COLO829 (cell line): ENCODE measurements at regions not wholly inside any gene's neighbourhood (a gene's known extent, or its start where the extent isn't known, plus 50 kb on each side); places are given as distances from the start of the nearest gene placed in this dataset.
A peak's percentile ranks its signal among the peaks of the same experiment; 100 is the strongest.

Experiments used
- DNase-seq: peaks from one replicate; pipeline ENCODE4 v3.0.0; 2012; ENCODE audit warnings: low spot score

DNA sequence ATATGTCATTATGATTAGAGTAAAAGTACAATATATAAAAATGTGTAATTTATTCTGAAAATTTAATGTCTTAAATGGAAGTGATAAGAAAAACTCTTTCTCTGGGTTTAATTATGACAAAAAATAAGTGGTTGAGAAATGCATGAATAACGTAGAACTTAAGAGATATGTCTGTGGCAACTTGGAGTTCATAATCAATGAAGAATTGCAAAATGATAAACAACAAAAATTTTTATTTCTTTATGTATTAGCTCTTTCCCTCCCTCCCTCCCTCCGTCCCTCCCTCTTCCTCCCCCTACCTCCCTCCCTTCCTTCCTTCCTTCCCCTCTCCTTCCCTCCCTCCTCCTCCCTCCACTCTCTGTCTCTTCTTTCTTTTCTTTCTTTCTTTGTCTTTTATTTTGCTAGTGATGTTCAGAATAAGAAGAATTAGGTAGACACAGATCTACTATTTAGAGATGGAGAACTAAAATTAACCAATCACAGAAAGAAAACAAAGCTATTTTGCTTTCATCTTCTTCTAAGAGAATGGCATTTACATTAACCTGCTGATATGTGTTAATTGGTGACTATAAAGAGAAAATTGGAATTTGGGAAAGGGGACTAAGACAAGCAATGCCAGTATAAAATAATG is 96.3 kb upstream of the PDC start:
- no peak for DNase-seq

GRCh38 chr1:186550832-186551231 is 89.9 kb upstream of the PDC start:
- DNase-seq = no peak

GRCh38 chr1:186541003-186541402 is 80.1 kb upstream of the PDC start:
- DNase-seq = no peak

DNA sequence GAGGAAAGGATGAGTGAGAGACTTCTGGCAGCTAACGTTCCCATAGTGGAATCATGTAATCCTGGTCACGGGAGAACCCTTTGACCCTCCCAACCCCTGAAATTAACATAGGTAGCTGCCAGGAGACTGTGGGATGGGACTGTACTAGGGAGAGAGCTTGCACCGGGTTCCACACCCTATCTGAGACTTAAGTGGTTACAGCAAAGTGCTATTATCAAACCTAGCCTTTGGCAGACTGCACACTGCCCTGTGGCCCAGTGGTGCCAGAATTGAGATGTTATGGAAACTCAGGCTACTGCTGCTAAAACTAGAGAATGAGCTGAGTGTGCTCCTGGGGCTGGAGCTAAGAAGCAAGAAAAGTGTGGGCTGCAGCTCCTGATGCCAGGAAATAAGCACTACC is 79.6 kb upstream of the PDC start:
- no peak for DNase-seq

- DNase-seq = no peak
Observed at GRCh38 chr1:186536273-186536890, 75.5 kb upstream of the PDC start.

- peak; percentile 81 for DNase-seq
Observed at GRCh38 chr1:186535388-186536133, 74.6 kb upstream of the PDC start.

DNA sequence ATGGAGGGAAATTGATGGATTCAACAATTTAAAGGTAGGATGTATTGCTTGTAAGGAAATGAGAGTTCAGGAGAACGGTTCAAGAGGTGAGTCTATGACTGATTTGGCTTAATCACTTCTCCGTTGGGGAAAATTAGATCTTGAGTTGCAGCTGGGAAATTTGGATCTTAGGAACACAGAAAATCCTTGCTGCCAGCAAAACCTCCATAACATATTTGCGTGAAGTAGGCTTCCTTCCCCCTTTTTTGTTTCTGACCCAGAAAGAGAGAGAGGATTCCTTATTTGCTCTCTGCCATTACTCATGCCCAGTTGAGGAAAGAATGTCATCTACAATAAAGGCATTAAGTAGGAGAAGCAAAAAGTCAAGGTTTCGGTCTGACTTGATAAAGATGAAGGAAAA is 73.5 kb upstream of the PDC start:
- no peak for DNase-seq

- no peak for DNase-seq
Observed at GRCh38 chr1:186532466-186532865, 71.6 kb upstream of the PDC start.

GRCh38 chr1:186531561-186532165 is 70.7 kb upstream of the PDC start:
- no peak for DNase-seq

- DNase-seq = no peak
Observed at GRCh38 chr1:186530109-186530508, 69.2 kb upstream of the PDC start.

DNA sequence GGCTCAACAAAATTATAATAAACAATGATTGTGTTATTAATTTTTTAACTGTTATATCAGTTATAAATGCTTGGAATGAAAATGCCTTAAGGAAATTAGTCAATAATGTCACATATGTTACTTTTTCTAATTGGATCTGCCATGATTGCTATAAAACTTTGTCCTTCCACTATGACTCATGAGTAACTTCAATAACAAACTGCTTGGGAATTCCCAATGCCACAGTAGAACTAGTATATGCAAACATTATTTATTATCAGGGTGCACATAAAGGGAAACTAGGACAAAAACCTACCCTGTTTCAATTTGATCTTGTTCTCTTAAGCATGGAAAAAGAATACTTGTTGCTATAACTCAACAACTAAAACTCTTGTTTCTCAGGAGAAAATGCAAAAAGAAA is 59.1 kb upstream of the PDC start:
- DNase-seq = peak; percentile 50

GRCh38 chr1:186518822-186519381 is 58.0 kb upstream of the PDC start:
- DNase-seq = no peak

- no peak for DNase-seq
Observed at GRCh38 chr1:186518395-186518794, 57.5 kb upstream of the PDC start.

DNA sequence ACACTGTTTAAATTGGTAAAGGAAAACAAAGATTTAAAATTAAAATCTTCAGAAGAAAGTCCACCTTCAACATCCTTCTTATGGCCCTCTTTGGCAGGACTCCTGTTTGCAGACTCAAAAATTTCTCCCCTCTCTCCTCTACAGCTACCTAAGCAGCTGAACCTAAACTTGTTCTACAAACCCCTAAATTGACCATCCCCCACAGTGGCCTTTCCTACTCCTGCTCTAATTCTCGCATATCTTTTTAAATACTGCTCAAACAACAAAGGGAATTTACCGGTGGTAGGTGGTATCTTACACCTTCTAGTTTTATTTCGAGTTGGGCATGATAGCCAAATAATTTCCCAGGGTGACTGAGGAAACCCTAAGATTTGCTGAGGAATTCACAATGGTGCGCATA is 53.5 kb upstream of the PDC start:
- DNase-seq = no peak

GRCh38 chr1:186513526-186513925 is 52.6 kb upstream of the PDC start:
- no peak for DNase-seq

GRCh38 chr1:186512698-186513457 is 52.0 kb upstream of the PDC start:
- DNase-seq = no peak

GRCh38 chr1:186511761-186512637 is 51.1 kb upstream of the PDC start:
- no peak for DNase-seq
